HCT116 (cell line): ENCODE measurements at regions not wholly inside any gene's neighbourhood (a gene's known extent, or its start where the extent isn't known, plus 50 kb on each side); places are given as distances from the start of the nearest gene placed in this dataset.

ENCODE experiments used
- ATAC-seq: fragments of 200-7000 bp; cut with Tn5 transposase; 2 replicates; pipeline ENCODE4 v1.9.1; 2020; ENCODE audit warnings: mild to moderate bottlenecking, moderate library complexity
- BruUV-seq: library from RNA; stranded (reverse); fragments of 400-500 nt; replicated peaks from 2 replicates; lab custom pipeline; 2021; lab: Mats Ljungman, UMichigan
- CTCF ChIA-PET: fragments of 300-600 bp; sonication (Branson Sonifier 250); formaldehyde crosslinking; loops from one replicate; lab custom pipeline; 2021; ENCODE audit warnings: antibody characterized with exemption; lab: Charles Lee
- POLR2A ChIA-PET: fragments of 300-600, 350-600 bp; sonication (Branson Sonifier 250); formaldehyde crosslinking; loops from one replicate; lab custom pipeline; 2021; ENCODE audit warnings: antibody characterized with exemption; lab: Charles Lee
- RAD21 ChIA-PET, 2 experiments: fragments of 300-600 bp; sonication (Branson Sonifier 250); formaldehyde crosslinking; loops; one replicate each; lab custom pipeline; 2023; ENCODE audit warnings: low total read pairs in 2 of 2; ENCODE audit not compliant: uncharacterized antibody in 2 of 2, unreplicated experiment in 2 of 2, low non-redundant PET in 1 of 2; lab: Charles Lee
- DNase-seq: peaks from one replicate; pipeline ENCODE4 v3.0.0-alpha.2; 2010; ENCODE audit warnings: low read depth, low spot score
- H2AFZ ChIP-seq: fragments of 200-600 bp; shearing (Covaris generic), sonication (generic); 2 replicates; pipeline ENCODE4 v1.6.1; 2017; ENCODE audit warnings: low read depth, mixed run types, mixed read lengths, antibody characterized with exemption, low read length; ENCODE audit not compliant: poor library complexity, severe bottlenecking
- H3K27ac ChIP-seq: 2 replicates; pipeline ENCODE4 v1.5.1; 2012; ENCODE audit warnings: low read depth, low read length
- H3K27me3 ChIP-seq: fragments of 200-600 bp; sonication (generic); 2 replicates; pipeline ENCODE4 v1.6.1; 2016; ENCODE audit warnings: mixed run types, low read length, mixed read lengths; ENCODE audit not compliant: insufficient read depth
- H3K36me3 ChIP-seq, 2 experiments: fragments of 200-500 bp in 1 of 2; fragments of 200-600 bp in 1 of 2; sonication (Bioruptor generic) in 1 of 2; sonication (generic) in 1 of 2; 2 replicates each; pipeline versions ENCODE4 v1.5.1 to v1.6.1; 2014 to 2016; ENCODE audit warnings: low read length in 2 of 2, inconsistent platforms in 1 of 2, mixed read lengths in 1 of 2, mixed run types in 1 of 2; ENCODE audit not compliant: insufficient read depth in 2 of 2, control insufficient read depth in 1 of 2
- H3K4me1 ChIP-seq, 2 experiments: fragments of 200-600 bp in 1 of 2; sonication (generic) in 1 of 2; 2 replicates each; pipeline versions ENCODE4 v1.5.1 to v1.6.1; 2012 to 2017; ENCODE audit warnings: low read length in 2 of 2, inconsistent platforms in 1 of 2, mild to moderate bottlenecking in 1 of 2, mixed read lengths in 1 of 2, mixed run types in 1 of 2, moderate library complexity in 1 of 2; ENCODE audit not compliant: insufficient read depth in 2 of 2, control insufficient read depth in 1 of 2
- H3K4me2 ChIP-seq: fragments of 200-600 bp; sonication (generic); 2 replicates; pipeline ENCODE4 v1.6.1; 2017; ENCODE audit warnings: mixed run types, low read length, mixed read lengths
- H3K4me3 ChIP-seq, 2 experiments: fragments of 200-600 bp in 1 of 2; sonication (generic) in 1 of 2; replicated peaks in 1 of 2; 2 replicates each; pipeline ENCODE4 v1.5.1; 2011 to 2016; ENCODE audit warnings: low read length in 2 of 2, control low read depth in 1 of 2, low read depth in 1 of 2, mild to moderate bottlenecking in 1 of 2, mixed read lengths in 1 of 2, mixed run types in 1 of 2
- H3K79me2 ChIP-seq: fragments of 200-600 bp; sonication (generic); 2 replicates; pipeline ENCODE4 v1.6.1; 2017; ENCODE audit warnings: mild to moderate bottlenecking, mixed run types, low read length, moderate library complexity, mixed read lengths; ENCODE audit not compliant: insufficient read depth
- H3K9ac ChIP-seq: fragments of 200-600 bp; sonication (generic); 2 replicates; pipeline ENCODE4 v1.6.1; 2016; ENCODE audit warnings: low read length, mixed read lengths
- H3K9me2 ChIP-seq: fragments of 200-600 bp; sonication (generic), shearing (Covaris generic); 2 replicates; pipeline ENCODE4 v1.6.1; 2017; ENCODE audit warnings: mixed run types, mild to moderate bottlenecking, moderate library complexity; ENCODE audit not compliant: insufficient read depth
- H3K9me3 ChIP-seq, 2 experiments: fragments of 200-500 bp in 1 of 2; fragments of 200-600 bp in 1 of 2; sonication (Bioruptor generic) in 1 of 2; sonication (generic) in 1 of 2; 2 replicates each; pipeline ENCODE4 v1.6.1; 2014 to 2017; ENCODE audit warnings: low read length in 2 of 2, mixed read lengths in 2 of 2, inconsistent platforms in 1 of 2, low read depth in 1 of 2, mild to moderate bottlenecking in 1 of 2, mixed run types in 1 of 2, moderate library complexity in 1 of 2; ENCODE audit not compliant: control insufficient read depth in 1 of 2, insufficient read depth in 1 of 2
- H4K20me1 ChIP-seq: fragments of 200-600 bp; sonication (generic), shearing (Covaris generic); 2 replicates; pipeline ENCODE4 v1.6.1; 2017; ENCODE audit warnings: mixed run types, mild to moderate bottlenecking, moderate library complexity; ENCODE audit not compliant: insufficient read depth
- ATF3 ChIP-seq: IDR thresholded peaks from 2 replicates; pipeline ENCODE4 v1.6.1; 2012
- CEBPB ChIP-seq: IDR thresholded peaks from 2 replicates; pipeline ENCODE4 v1.6.1; 2012; ENCODE audit warnings: low read depth
- CTCF ChIP-seq, 3 experiments: fragments of 200-600 bp in 1 of 3; sonication (generic) in 1 of 3; IDR thresholded peaks in 2 of 3; conservative IDR thresholded peaks in 1 of 3; 2 replicates each; pipeline ENCODE4 v1.5.1; 2012 to 2017; ENCODE audit warnings: low read depth in 2 of 3, low read length in 2 of 3, antibody characterized with exemption in 1 of 3, borderline replicate concordance in 1 of 3, control low read depth in 1 of 3, mild to moderate bottlenecking in 1 of 3, mixed read lengths in 1 of 3, mixed run types in 1 of 3, moderate library complexity in 1 of 3; ENCODE audit not compliant: insufficient read depth in 1 of 3
- EGR1 ChIP-seq: IDR thresholded peaks from 2 replicates; pipeline ENCODE4 v1.6.1; 2012; ENCODE audit warnings: low read depth
- ELF1 ChIP-seq: IDR thresholded peaks from 2 replicates; pipeline ENCODE4 v1.6.1; 2012; ENCODE audit warnings: low read depth, borderline replicate concordance
- EZH2 ChIP-seq: fragments of 200-600 bp; sonication (generic); IDR thresholded peaks from 2 replicates; pipeline ENCODE4 v1.6.1; 2017; ENCODE audit warnings: antibody characterized with exemption, mixed run types
- EZH2phosphoT487 ChIP-seq: fragments of 200-600 bp; IDR thresholded peaks from 2 replicates; pipeline ENCODE4 v1.6.1; 2018; ENCODE audit warnings: antibody characterized with exemption, borderline replicate concordance
- FOSL1 ChIP-seq: IDR thresholded peaks from 2 replicates; pipeline ENCODE4 v1.6.1; 2012; ENCODE audit warnings: low read depth
- JUND ChIP-seq: IDR thresholded peaks from 2 replicates; pipeline ENCODE4 v1.6.1; 2012
- MAX ChIP-seq: IDR thresholded peaks from 2 replicates; pipeline ENCODE4 v1.6.1; 2012
- POLR2A ChIP-seq: IDR thresholded peaks from 2 replicates; pipeline ENCODE4 v1.7.0; 2011; ENCODE audit warnings: borderline replicate concordance; ENCODE audit not compliant: insufficient read depth, insufficient read length; ENCODE audit errors: extremely low read depth
- RAD21 ChIP-seq: IDR thresholded peaks from 2 replicates; pipeline ENCODE4 v1.6.1; 2012; ENCODE audit warnings: low read depth, mild to moderate bottlenecking
- SIN3A ChIP-seq: IDR thresholded peaks from 2 replicates; pipeline ENCODE4 v1.6.1; 2012; ENCODE audit warnings: low read depth
- SRF ChIP-seq: IDR thresholded peaks from 2 replicates; pipeline ENCODE4 v1.6.1; 2012; ENCODE audit warnings: low read depth
- TCF7L2 ChIP-seq: IDR thresholded peaks from 2 replicates; pipeline ENCODE4 v1.7.0; 2011; ENCODE audit warnings: borderline replicate concordance, inconsistent platforms; ENCODE audit not compliant: insufficient read depth, insufficient read length; ENCODE audit errors: extremely low read depth
- YY1 ChIP-seq: IDR thresholded peaks from 2 replicates; pipeline ENCODE4 v1.6.1; 2011; ENCODE audit warnings: low read length, low read depth, moderate library complexity, mild to moderate bottlenecking; ENCODE audit not compliant: insufficient replicate concordance; ENCODE audit errors: extremely low read depth
- ZBTB33 ChIP-seq: IDR thresholded peaks from 2 replicates; pipeline ENCODE4 v1.6.1; 2011; ENCODE audit warnings: mild to moderate bottlenecking, low read length, moderate library complexity; ENCODE audit not compliant: insufficient replicate concordance; ENCODE audit errors: extremely low read depth
- ZNF274 ChIP-seq: fragments of 200-500 bp; sonication (Bioruptor generic); IDR thresholded peaks from 2 replicates; pipeline ENCODE4 v1.6.1; 2014; ENCODE audit warnings: mild to moderate bottlenecking, low read depth, low read length, inconsistent platforms
- intact Hi-C: fragments of 100-400 bp; cut with micrococcal nuclease; formaldehyde crosslinking; loops from 2 replicates; pipeline ENCODE4 v1.10.0; 2022

- POLR2A ChIA-PET: no interaction called here
- H2AFZ ChIP-seq: peak overlapping the region; percentile 19
These were observed 439.9 kb upstream of the TGFBR2 start for GRCh38 chr3:30166535-30166934.

More at GRCh38 chr3:30166535-30166934, 439.9 kb upstream of the TGFBR2 start:
- Histone ChIP-seq H3K27me3 (no peaks in the 10 kb centered on the region), H3K4me1 (peaks cover 10 to 28% of the 10 kb centered on the region in 2 experiments; a peak in 2 of 4 replicates), H3K4me2 (no peak overlapping the region), H3K9me2 (no peaks in the 10 kb centered on the region), H3K36me3 (no peaks in the 10 kb centered on the region), H3K9me3 (peaks cover 0 to 7% of the 10 kb centered on the region in 2 experiments; a peak in 1 of 4 replicates), H4K20me1 (no peaks in the 10 kb centered on the region), H3K27ac (no peak overlapping the region), H3K79me2 (no peaks in the 10 kb centered on the region), H3K9ac (no peak overlapping the region)
- no peak for ATAC-seq
- no peak for TF ChIP-seq CTCF (IDR thresholded peaks at IDR 0.05 in 2 of 3, conservative IDR thresholded peaks at IDR 0.05 in 1 of 3; ENCODE audit: borderline replicate concordance in 1 of 3, insufficient read depth in 1 of 3, low read depth in 2 of 3, low read length in 2 of 3)
- no peak for TF ChIP-seq JUND
- TF ChIP-seq EZH2phosphoT487: no peak
- no peak for TF ChIP-seq EZH2
- no peak for TF ChIP-seq EGR1
- TF ChIP-seq SIN3A: no peak
- TF ChIP-seq MAX: no peak
- no peak for TF ChIP-seq TCF7L2
- no peak for TF ChIP-seq FOSL1
- TF ChIP-seq ZBTB33: no peak
- TF ChIP-seq YY1: no peak
- no peak for TF ChIP-seq CEBPB
- no peak for TF ChIP-seq SRF
- TF ChIP-seq ATF3: no peak
- TF ChIP-seq POLR2A: no peak
- no peak for TF ChIP-seq ZNF274
- no peak for TF ChIP-seq ELF1
- no peak for TF ChIP-seq RAD21
- TF ChIP-seq, all 23 proteins: peak for 0
- H3K4me3 ChIP-seq: no peak overlapping the region
- intact Hi-C loops: no loop called here
- BruUV-seq: no TSS peak
- RAD21 ChIA-PET: no interaction called here
- CTCF ChIA-PET: no interaction called here
- DNase-seq: no peak
